Right lobe of liver (tissue), 6 donors: ENCODE measurements at regions not wholly inside any gene's neighbourhood (a gene's known extent, or its start where the extent isn't known, plus 50 kb on each side); places are given as distances from the start of the nearest gene placed in this dataset.

Experiments used
- ATAC-seq, 4 donors: fragments of 200-7000 bp; cut with Tn5 transposase; one replicate each; pipeline ENCODE4 v1.9.1; 2020; ENCODE audit warnings: mild to moderate bottlenecking in 4 of 4, moderate library complexity in 4 of 4
- DNase-seq, 3 donors: peaks; one replicate each; pipeline ENCODE4 v3.0.0-alpha.2; 2020
- H3K27ac ChIP-seq, 3 donors: fragments of 200-600 bp; one replicate each; pipeline ENCODE4 v1.8.0; 2022
- H3K27me3 ChIP-seq, 2 donors: fragments of 200-600 bp; one replicate each; pipeline ENCODE4 v1.8.0; 2022
- H3K36me3 ChIP-seq, 4 donors: fragments of 200-600 bp; sonication (generic) in 1 of 4; one replicate each; pipeline versions ENCODE4 v1.5.1 to v1.8.0; 2017 to 2022; ENCODE audit warnings: control low read depth in 1 of 4
- H3K4me1 ChIP-seq, 4 donors: fragments of 200-600 bp; sonication (generic) in 1 of 4; one replicate each; pipeline versions ENCODE4 v1.5.1 to v1.8.0; 2017 to 2022; ENCODE audit warnings: control low read depth in 1 of 4
- H3K4me3 ChIP-seq, 3 donors: fragments of 200-600 bp; one replicate each; pipeline ENCODE4 v1.8.0; 2022
- H3K9me3 ChIP-seq, 4 donors: fragments of 200-600 bp; sonication (generic) in 1 of 4; one replicate each; pipeline versions ENCODE4 v1.5.1 to v1.8.0; 2017 to 2022; ENCODE audit warnings: control low read depth in 1 of 4
- CTCF ChIP-seq, 4 donors: fragments of 200-600 bp in 3 of 4; fragments of 450-650 bp in 1 of 4; IDR thresholded peaks; one replicate each; pipeline versions ENCODE4 v1.5.1 to v1.8.0; 2016 to 2022; ENCODE audit warnings: antibody characterized with exemption in 4 of 4, mild to moderate bottlenecking in 2 of 4
- POLR2A ChIP-seq: fragments of 450-650 bp; IDR thresholded peaks from one replicate; pipeline ENCODE4 v1.6.1; 2017; ENCODE audit warnings: antibody characterized with exemption, mild to moderate bottlenecking
- WGBS: methylation state at CpG from one replicate; pipeline ENCODE4 v1.1.6; 2018; ENCODE audit warnings: low coverage, low lambda C conversion rate; ENCODE audit not compliant: insufficient coverage; ENCODE audit errors: missing lambda C conversion rate; 5-methylcytosine and 5-hydroxymethylcytosine counted together
- intact Hi-C, 2 donors: fragments of 100-400 bp; cut with DNase I; formaldehyde crosslinking; loops; one replicate each; pipeline versions ENCODE4 v1.11.2 to v1.14.1; 2022
- donor health status: DM: no; HTN: yes; CAD: no.
- donor health status: DM: no; HTN: no; CAD: no.
- donor health status: DM: no; HTN: no; CAD: no.
- donor health status: DM: no; HTN: yes; CAD: no.
- donor health status: DM: no; HTN: yes; CAD: no.

GRCh38 chr1:218787826-218788225, 385.9 kb upstream of the LYPLAL1 start:
- TF ChIP-seq POLR2A (no peak), CTCF (IDR thresholded peaks at IDR 0.05) (no peak)
- Histone ChIP-seq H3K4me1 (peaks cover 0 to 7% (median 0%) of the 10 kb centered on the region in 4 donors), H3K9me3 (no peaks in the 10 kb centered on the region), H3K4me3 (no peak overlapping the region), H3K27me3 (no peaks in the 10 kb centered on the region), H3K27ac (no peak overlapping the region), H3K36me3 (no peaks in the 10 kb centered on the region)
- ATAC-seq (no peak), DNase-seq (no peak)
- intact Hi-C loops: no loop called here
- 69% methylated on average over 6 of the region's 6 CpGs for WGBS

DNA sequence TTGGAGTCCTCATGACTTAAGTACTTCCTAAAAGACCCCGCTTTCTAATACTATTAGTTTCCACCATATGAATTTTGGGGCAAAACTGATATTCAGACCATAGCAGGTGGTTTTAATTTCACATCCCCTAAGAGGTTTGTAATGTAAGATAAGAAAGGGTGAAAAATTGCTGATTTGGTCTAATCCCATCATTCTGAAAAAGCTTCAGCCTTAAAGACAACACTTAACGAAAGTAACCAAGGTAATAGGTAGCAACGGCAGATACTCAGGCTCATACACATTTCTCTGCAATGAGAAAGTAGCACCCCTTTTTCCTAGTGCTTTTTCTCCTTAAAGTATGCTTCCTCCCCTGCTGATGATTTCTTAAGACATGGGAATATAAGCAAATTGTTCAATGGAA, 376.9 kb upstream of the LYPLAL1 start:
- Histone ChIP-seq H3K27ac (no peak overlapping the region), H3K36me3 (no peaks in the 10 kb centered on the region), H3K4me1 (no peaks in the 10 kb centered on the region), H3K4me3 (no peak overlapping the region), H3K27me3 (no peaks in the 10 kb centered on the region), H3K9me3 (no peaks in the 10 kb centered on the region)
- ATAC-seq (no peak), DNase-seq (no peak)
- intact Hi-C loops: no loop called here
- TF ChIP-seq CTCF (IDR thresholded peaks at IDR 0.05) (no peak), POLR2A (no peak)
- 76% methylated on average over 3 of the region's 3 CpGs for WGBS

- DNase-seq: no peak
- ATAC-seq: no peak
- no peaks in the 10 kb centered on the region for H3K36me3 ChIP-seq
Measured at GRCh38 chr1:218802799-218803198, 370.9 kb upstream of the LYPLAL1 start.

DNA sequence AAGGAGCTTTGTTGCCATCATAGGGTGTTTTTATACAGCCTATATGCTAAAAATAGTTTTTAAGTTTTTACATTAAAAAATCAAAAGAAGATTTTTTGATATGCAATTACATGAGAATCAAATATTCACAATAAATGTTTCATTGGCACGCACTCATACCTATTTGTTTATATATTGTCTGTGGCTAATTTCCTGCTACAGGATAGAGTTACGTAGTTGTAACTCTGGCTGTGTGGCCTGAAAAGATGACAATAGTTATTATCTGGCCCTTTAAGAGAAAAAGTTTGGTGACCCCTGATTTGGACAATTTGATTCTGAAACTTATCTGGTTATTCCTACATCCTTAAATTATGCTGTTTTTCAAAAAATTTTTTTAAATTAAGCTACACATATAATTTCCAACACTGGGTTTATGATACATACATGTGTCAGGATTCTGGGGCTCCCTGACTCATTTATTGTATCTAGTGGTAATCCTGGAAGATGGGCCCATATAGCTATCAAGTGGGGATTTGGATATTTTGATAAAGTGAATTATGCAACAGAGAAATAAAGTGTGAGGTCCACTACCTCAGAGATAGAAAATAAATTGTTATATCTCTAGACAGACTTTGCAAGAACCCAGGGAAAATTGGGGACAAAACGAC, 370.2 kb upstream of the LYPLAL1 start:
- intact Hi-C loops: no loop called here
- H3K27me3 ChIP-seq: no peaks in the 10 kb centered on the region
- WGBS: 70% methylated on average over 3 of the region's 3 CpGs
- H3K27ac ChIP-seq: no peak overlapping the region
- no peaks in the 10 kb centered on the region for H3K36me3 ChIP-seq
- H3K4me1 ChIP-seq: no peaks in the 10 kb centered on the region
- H3K9me3 ChIP-seq: no peaks in the 10 kb centered on the region
- no peak overlapping the region for H3K4me3 ChIP-seq
- no peak for TF ChIP-seq CTCF (IDR thresholded peaks at IDR 0.05)
- TF ChIP-seq POLR2A: no peak
- ATAC-seq (no peak), DNase-seq (no peak)

More at GRCh38 chr1:218802799-218803198, 370.9 kb upstream of the LYPLAL1 start:
- no peak for TF ChIP-seq CTCF (IDR thresholded peaks at IDR 0.05)
- TF ChIP-seq POLR2A: no peak
- Histone ChIP-seq H3K27ac (no peak overlapping the region), H3K27me3 (no peaks in the 10 kb centered on the region), H3K4me3 (no peak overlapping the region), H3K9me3 (no peaks in the 10 kb centered on the region), H3K4me1 (no peaks in the 10 kb centered on the region)
- intact Hi-C loops: no loop called here
- 61% methylated on average over 3 of the region's 3 CpGs for WGBS
